ENCODE measurements at regions not wholly inside any gene's neighbourhood (a gene's known extent, or its start where the extent isn't known, plus 50 kb on each side); places are given as distances from the start of the nearest gene placed in this dataset.

DNA sequence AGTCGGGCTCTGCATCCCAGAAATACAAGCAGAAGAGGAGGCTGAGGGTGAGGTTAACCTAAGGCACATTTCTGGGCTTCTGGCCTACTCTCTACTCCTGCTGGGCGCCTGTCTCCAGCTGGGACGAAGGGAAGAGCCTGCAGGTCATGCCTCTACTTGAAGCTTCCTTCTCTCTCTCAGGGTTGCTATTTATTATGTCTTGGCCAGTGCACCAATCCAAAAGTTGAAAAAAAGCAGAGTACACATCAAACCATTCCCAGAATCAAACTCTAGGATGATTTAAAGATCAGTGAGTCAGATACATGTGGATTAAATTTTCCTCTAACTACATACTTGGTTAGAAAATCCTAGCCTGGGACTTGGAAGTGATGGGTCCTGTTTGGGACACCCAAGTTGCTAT, 60.2 kb upstream of the CDON start:
- H3K4me3 ChIP-seq (ENCODE audit: low read depth, low read length) = no peak overlapping the region
- FAIRE-seq = no peak
- TF ChIP-seq, protein P1, sequence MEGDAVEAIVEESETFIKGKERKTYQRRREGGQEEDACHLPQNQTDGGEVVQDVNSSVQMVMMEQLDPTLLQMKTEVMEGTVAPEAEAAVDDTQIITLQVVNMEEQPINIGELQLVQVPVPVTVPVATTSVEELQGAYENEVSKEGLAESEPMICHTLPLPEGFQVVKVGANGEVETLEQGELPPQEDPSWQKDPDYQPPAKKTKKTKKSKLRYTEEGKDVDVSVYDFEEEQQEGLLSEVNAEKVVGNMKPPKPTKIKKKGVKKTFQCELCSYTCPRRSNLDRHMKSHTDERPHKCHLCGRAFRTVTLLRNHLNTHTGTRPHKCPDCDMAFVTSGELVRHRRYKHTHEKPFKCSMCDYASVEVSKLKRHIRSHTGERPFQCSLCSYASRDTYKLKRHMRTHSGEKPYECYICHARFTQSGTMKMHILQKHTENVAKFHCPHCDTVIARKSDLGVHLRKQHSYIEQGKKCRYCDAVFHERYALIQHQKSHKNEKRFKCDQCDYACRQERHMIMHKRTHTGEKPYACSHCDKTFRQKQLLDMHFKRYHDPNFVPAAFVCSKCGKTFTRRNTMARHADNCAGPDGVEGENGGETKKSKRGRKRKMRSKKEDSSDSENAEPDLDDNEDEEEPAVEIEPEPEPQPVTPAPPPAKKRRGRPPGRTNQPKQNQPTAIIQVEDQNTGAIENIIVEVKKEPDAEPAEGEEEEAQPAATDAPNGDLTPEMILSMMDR (IDR thresholded peaks at IDR 0.05; ENCODE audit: insufficient read depth, low read length, severe bottlenecking) = no peak
- DNase-seq (ENCODE audit: low read depth) = no peak
- H3K36me3 ChIP-seq (ENCODE audit: control insufficient read depth, insufficient read depth, low read length) = no peaks in the 10 kb centered on the region
- H3K27me3 ChIP-seq (ENCODE audit: control insufficient read depth, insufficient read depth, low read length) = no peaks in the 10 kb centered on the region

DNA sequence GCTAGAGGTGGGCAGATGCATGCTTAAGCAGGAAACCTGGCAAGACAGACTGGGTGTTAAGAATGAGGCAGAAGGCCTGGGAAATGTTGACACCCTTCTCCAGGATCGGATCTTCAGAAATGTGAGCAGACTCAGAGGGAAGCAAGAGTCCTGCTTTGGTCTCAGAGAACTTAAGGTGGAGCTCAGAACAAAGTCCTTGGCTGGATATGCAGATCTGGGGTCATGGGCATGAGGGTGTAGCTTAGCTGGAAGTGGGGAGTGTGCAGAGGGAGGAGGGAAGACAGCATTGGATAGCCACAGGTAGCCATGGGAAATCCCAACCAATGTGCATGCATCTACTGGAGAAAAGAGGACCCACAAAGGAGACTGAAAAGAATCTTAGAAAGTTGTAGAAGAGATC, 58.6 kb upstream of the CDON start:
- H3K4me3 ChIP-seq (ENCODE audit: low read depth, low read length) = no peak overlapping the region
- H3K27me3 ChIP-seq (ENCODE audit: control insufficient read depth, insufficient read depth, low read length) = peaks cover 2% of the 10 kb centered on the region
- no peak for DNase-seq (ENCODE audit: low read depth)
- H3K36me3 ChIP-seq (ENCODE audit: control insufficient read depth, insufficient read depth, low read length) = no peaks in the 10 kb centered on the region
- TF ChIP-seq, protein P1 (IDR thresholded peaks at IDR 0.05; ENCODE audit: insufficient read depth, low read length, severe bottlenecking) = no peak
- no peak for FAIRE-seq

DNA sequence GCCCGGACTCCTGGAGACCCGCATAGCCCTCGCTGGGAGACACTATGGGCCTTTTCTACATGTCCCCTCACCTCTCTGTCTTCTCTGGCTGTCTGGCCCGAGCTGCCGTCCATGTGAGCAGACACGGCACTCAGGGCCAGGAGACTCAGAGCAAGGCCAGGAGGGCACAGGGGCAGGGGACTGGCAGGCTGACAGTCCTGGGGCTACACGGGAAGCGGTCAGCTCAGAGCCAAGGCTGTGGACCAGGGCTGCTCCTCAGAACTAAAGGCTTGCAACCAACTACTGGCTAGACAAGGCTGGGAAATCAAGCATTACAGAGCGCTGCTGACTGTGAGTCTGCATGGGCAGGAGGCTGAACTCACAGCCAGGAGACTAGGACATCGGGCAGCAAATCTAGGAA, 56.1 kb upstream of the CDON start:
- Histone ChIP-seq H3K27me3 (ENCODE audit: control insufficient read depth, insufficient read depth, low read length) (peaks cover 2% of the 10 kb centered on the region), H3K36me3 (ENCODE audit: control insufficient read depth, insufficient read depth, low read length) (no peaks in the 10 kb centered on the region), H3K4me3 (ENCODE audit: low read depth, low read length) (no peak overlapping the region)
- no peak for FAIRE-seq
- DNase-seq (ENCODE audit: low read depth) = no peak
- TF ChIP-seq, protein P1 (IDR thresholded peaks at IDR 0.05; ENCODE audit: insufficient read depth, low read length, severe bottlenecking) = no peak

DNA sequence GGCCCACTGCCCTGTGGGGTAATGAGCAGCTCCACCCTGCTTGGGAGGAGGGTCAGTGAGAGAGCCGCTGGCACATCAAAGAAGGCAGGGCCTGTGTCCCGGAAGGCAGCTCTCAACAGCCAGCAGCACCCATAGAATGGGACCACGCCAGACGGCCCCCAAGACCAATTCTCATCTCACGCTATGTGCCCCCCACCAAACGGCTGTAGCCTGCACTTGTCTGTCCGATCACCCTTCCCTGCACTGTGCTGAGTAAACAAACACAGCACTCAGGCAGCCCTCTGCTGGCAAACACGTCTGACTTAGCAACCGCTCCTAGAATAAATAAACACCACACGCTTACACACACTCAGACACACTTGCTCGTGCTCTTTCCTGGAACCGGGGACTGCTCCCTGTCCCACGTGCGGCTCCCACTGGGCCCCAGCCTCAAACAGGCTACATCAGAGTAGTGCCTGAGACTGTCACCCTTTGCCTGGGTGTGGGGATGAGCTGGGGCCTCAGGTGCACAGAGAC, 53.2 kb upstream of the CDON start:
- Histone ChIP-seq H3K36me3 (ENCODE audit: control insufficient read depth, insufficient read depth, low read length) (no peaks in the 10 kb centered on the region), H3K4me3 (ENCODE audit: low read depth, low read length) (no peak overlapping the region), H3K27me3 (ENCODE audit: control insufficient read depth, insufficient read depth, low read length) (peaks cover 3% of the 10 kb centered on the region)
- DNase-seq (ENCODE audit: low read depth) (peak; percentile 73), FAIRE-seq (no peak)
- TF ChIP-seq, protein P1 (IDR thresholded peaks at IDR 0.05; ENCODE audit: insufficient read depth, low read length, severe bottlenecking) = peak; percentile 48

DNA sequence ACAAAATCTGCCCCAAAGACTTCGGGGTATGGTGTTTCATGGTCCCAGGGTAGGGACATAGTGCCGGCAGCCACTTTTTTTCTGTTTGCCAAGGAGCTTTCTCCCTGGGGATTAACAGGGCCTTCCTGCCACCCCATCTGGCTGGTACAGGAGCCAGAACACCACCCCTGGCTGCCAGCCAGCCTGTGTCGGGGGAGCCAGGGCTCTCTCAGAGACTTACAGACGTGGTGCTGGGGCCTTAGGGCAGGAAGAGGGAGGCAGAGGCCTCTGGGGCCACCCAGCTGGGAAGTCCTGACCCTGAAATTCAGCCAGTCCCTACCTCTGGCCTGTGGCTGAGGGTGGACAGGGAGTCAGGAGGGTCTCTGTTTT, 52.4 kb upstream of the CDON start:
- no peak overlapping the region for H3K4me3 ChIP-seq (ENCODE audit: low read depth, low read length)
- TF ChIP-seq, protein P1 (IDR thresholded peaks at IDR 0.05; ENCODE audit: insufficient read depth, low read length, severe bottlenecking) = no peak
- H3K27me3 ChIP-seq (ENCODE audit: control insufficient read depth, insufficient read depth, low read length) = peaks cover 3% of the 10 kb centered on the region
- H3K36me3 ChIP-seq (ENCODE audit: control insufficient read depth, insufficient read depth, low read length) = no peaks in the 10 kb centered on the region
- FAIRE-seq (no peak), DNase-seq (ENCODE audit: low read depth) (no peak)

DNA sequence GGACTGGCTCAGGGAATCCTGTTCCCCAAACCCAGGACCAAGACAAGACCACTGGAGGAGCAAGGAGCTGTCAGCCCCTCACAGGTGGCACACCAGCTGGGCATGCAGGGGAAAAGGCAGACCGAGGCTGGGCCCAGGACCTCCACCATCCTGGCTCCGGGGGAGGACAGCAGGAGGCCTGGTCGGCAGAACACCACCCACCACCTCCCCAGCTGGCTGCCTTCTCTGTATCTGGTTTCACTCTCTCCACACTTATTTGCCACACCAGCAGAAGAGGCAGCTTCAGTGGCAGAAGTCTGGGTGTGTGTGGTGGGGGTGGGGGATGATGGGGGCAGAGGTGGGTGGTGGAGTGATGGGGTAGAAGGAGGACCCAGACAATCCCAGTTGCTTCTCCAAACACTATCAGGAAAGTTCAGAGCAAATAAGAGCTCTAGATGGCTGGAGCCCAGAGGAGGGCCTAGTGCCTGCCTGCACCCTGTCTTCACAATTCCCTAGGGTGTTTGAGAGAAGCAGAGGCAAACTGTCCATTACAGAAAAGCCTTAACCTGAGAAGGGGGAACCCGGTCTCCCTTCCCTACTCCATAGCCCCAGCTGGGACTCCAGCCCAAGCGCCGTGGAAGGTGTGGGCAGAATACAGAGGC, 51.9 kb upstream of the CDON start:
- no peak for DNase-seq (ENCODE audit: low read depth)
- FAIRE-seq = no peak

More for the DNA sequence above, 51.9 kb upstream of the CDON start:
- H3K27me3 ChIP-seq (ENCODE audit: control insufficient read depth, insufficient read depth, low read length) = peaks cover 3% of the 10 kb centered on the region
- no peaks in the 10 kb centered on the region for H3K36me3 ChIP-seq (ENCODE audit: control insufficient read depth, insufficient read depth, low read length)
- H3K4me3 ChIP-seq (ENCODE audit: low read depth, low read length) = no peak overlapping the region
- TF ChIP-seq, protein P1 (IDR thresholded peaks at IDR 0.05; ENCODE audit: insufficient read depth, low read length, severe bottlenecking) = no peak
